H1 (cell line): ENCODE measurements at regions not wholly inside any gene's neighbourhood (a gene's known extent, or its start where the extent isn't known, plus 50 kb on each side); places are given as distances from the start of the nearest gene placed in this dataset.

Experiments
- CTCF ChIA-PET: fragments of 300-600 bp; sonication (Branson Sonifier 250); formaldehyde crosslinking; loops from one replicate; lab custom pipeline; 2021; ENCODE audit not compliant: partially characterized antibody; lab: Charles Lee
- POLR2A ChIA-PET: fragments of 300-600 bp; sonication (Branson Sonifier 250); formaldehyde crosslinking; loops from one replicate; lab custom pipeline; 2021; ENCODE audit warnings: inconsistent platforms; ENCODE audit not compliant: partially characterized antibody; lab: Charles Lee
- DNase-seq, 2 experiments: peaks; one replicate each; pipeline versions ENCODE4 v3.0.0 to v3.0.0-alpha.2; 2010 to 2022; ENCODE audit warnings: low spot score in 2 of 2, low read depth in 1 of 2, mixed read lengths in 1 of 2
- FAIRE-seq: peaks from 2 replicates; lab custom pipeline; 2011; peaks lifted over from hg19 to GRCh38; lab: Jason Lieb, UNC
- H2AFZ ChIP-seq: 2 replicates; pipeline ENCODE4 v1.8.1; 2012; ENCODE audit warnings: low read length, inconsistent platforms
- H2AK5ac ChIP-seq: 2 replicates; pipeline ENCODE4 v1.6.1; 2013; ENCODE audit warnings: low read depth, low read length
- H2BK120ac ChIP-seq: replicated peaks from 2 replicates; pipeline ENCODE3; 2013; ENCODE audit warnings: low read depth, low read length, inconsistent platforms
- H2BK12ac ChIP-seq: 2 replicates; pipeline ENCODE4 v1.6.1; 2013; ENCODE audit warnings: low read depth, low read length
- H2BK15ac ChIP-seq: 2 replicates; pipeline ENCODE4 v1.6.1; 2013; ENCODE audit warnings: low read length
- H2BK20ac ChIP-seq: 2 replicates; pipeline ENCODE4 v1.6.1; 2013; ENCODE audit warnings: low read length
- H2BK5ac ChIP-seq: 2 replicates; pipeline ENCODE4 v1.6.1; 2013; ENCODE audit warnings: low read depth, low read length
- H3K14ac ChIP-seq: 2 replicates; pipeline ENCODE4 v1.6.1; 2013; ENCODE audit warnings: inconsistent platforms; ENCODE audit not compliant: insufficient read length
- H3K18ac ChIP-seq: 2 replicates; pipeline ENCODE4 v1.6.1; 2013; ENCODE audit warnings: low read length; ENCODE audit errors: extremely low read depth
- H3K23ac ChIP-seq: 2 replicates; pipeline ENCODE4 v1.6.1; 2013; ENCODE audit warnings: inconsistent platforms; ENCODE audit not compliant: insufficient read length
- H3K23me2 ChIP-seq: 2 replicates; pipeline ENCODE4 v1.6.1; 2013; ENCODE audit warnings: low read depth, low read length
- H3K27ac ChIP-seq: 2 replicates; pipeline ENCODE4 v1.6.1; 2011; ENCODE audit warnings: low read depth, low read length, inconsistent platforms
- H3K27me3 ChIP-seq, 4 experiments: replicated peaks in 1 of 4; 1 replicate in 1 of 4; 2 replicates in 3 of 4; pipeline versions ENCODE4 v1.6.1 to v1.8.1; 2011 to 2013; ENCODE audit warnings: low read length in 3 of 4, mild to moderate bottlenecking in 3 of 4, inconsistent platforms in 2 of 4, mixed read lengths in 2 of 4, moderate library complexity in 1 of 4; ENCODE audit not compliant: control insufficient read depth in 3 of 4, insufficient read depth in 3 of 4; ENCODE audit errors: extremely low read depth in 1 of 4
- H3K36me3 ChIP-seq, 4 experiments: 2 replicates each; pipeline versions ENCODE4 v1.6.1 to v1.8.1; 2011 to 2013; ENCODE audit warnings: mild to moderate bottlenecking in 4 of 4, low read length in 3 of 4, moderate library complexity in 2 of 4, control low read depth in 1 of 4, inconsistent platforms in 1 of 4; ENCODE audit not compliant: insufficient read depth in 4 of 4, control insufficient read depth in 2 of 4
- H3K4ac ChIP-seq: replicated peaks from 2 replicates; pipeline ENCODE3; 2013; ENCODE audit warnings: low read length, low read depth, mixed read lengths, inconsistent platforms; ENCODE audit not compliant: insufficient read length
- H3K4me1 ChIP-seq, 4 experiments: replicated peaks in 1 of 4; 1 replicate in 1 of 4; 2 replicates in 3 of 4; pipeline versions ENCODE4 v1.6.1 to v1.8.1; 2011 to 2013; ENCODE audit warnings: low read length in 3 of 4, inconsistent platforms in 2 of 4, mixed read lengths in 1 of 4; ENCODE audit not compliant: insufficient read depth in 4 of 4, control insufficient read depth in 3 of 4
- H3K4me2 ChIP-seq, 2 experiments: 2 replicates each; pipeline versions ENCODE4 v1.6.1 to v1.8.1; 2011 to 2013; ENCODE audit warnings: low read depth in 2 of 2, low read length in 2 of 2, control low read depth in 1 of 2, inconsistent platforms in 1 of 2, mild to moderate bottlenecking in 1 of 2; ENCODE audit not compliant: insufficient read depth in 1 of 2
- H3K4me3 ChIP-seq, 4 experiments: fragments of 200-600, 300-600 bp in 1 of 4; sonication (generic), shearing (Covaris generic), sonication (Bioruptor Twin) in 1 of 4; 2 replicates each; pipeline versions ENCODE4 v1.5.1 to v1.8.1; 2011 to 2016; ENCODE audit warnings: low read length in 4 of 4, low read depth in 3 of 4, control low read depth in 2 of 4, inconsistent platforms in 2 of 4, mild to moderate bottlenecking in 2 of 4, mixed read lengths in 1 of 4, moderate library complexity in 1 of 4; ENCODE audit not compliant: insufficient read depth in 2 of 4; ENCODE audit errors: extremely low read depth in 1 of 4
- H3K56ac ChIP-seq: replicated peaks from 2 replicates; pipeline ENCODE3; 2013; ENCODE audit warnings: low read depth, mild to moderate bottlenecking, mixed read lengths, low read length, inconsistent platforms; ENCODE audit not compliant: insufficient read length
- H3K79me1 ChIP-seq: 2 replicates; pipeline ENCODE4 v1.6.1; 2013; ENCODE audit warnings: low read depth, low read length, control low read depth
- H3K79me2 ChIP-seq, 2 experiments: 2 replicates each; pipeline versions ENCODE4 v1.6.1 to v1.8.1; 2012 to 2013; ENCODE audit warnings: low read length in 2 of 2, mild to moderate bottlenecking in 2 of 2, inconsistent platforms in 1 of 2; ENCODE audit not compliant: insufficient read depth in 2 of 2, control insufficient read depth in 1 of 2
- H3K9ac ChIP-seq, 4 experiments: replicated peaks in 1 of 4; 1 replicate in 1 of 4; 2 replicates in 3 of 4; pipeline versions ENCODE4 v1.6.1 to v1.8.1; 2011 to 2013; ENCODE audit warnings: low read depth in 3 of 4, low read length in 3 of 4, control low read depth in 2 of 4, mild to moderate bottlenecking in 2 of 4, moderate library complexity in 2 of 4, inconsistent platforms in 1 of 4; ENCODE audit errors: extremely low read depth in 1 of 4
- H3K9me3 ChIP-seq, 2 experiments: 2 replicates each; pipeline versions ENCODE4 v1.6.1 to v1.8.1; 2012 to 2013; ENCODE audit warnings: mild to moderate bottlenecking in 2 of 2, moderate library complexity in 2 of 2, control low read depth in 1 of 2, inconsistent platforms in 1 of 2, low read depth in 1 of 2, low read length in 1 of 2, mixed read lengths in 1 of 2; ENCODE audit not compliant: insufficient read depth in 2 of 2
- H4K20me1 ChIP-seq, 2 experiments: replicated peaks in 1 of 2; 2 replicates each; pipeline versions ENCODE3 to v1.8.1; 2011 to 2013; ENCODE audit warnings: inconsistent platforms in 2 of 2, low read length in 2 of 2, mild to moderate bottlenecking in 1 of 2; ENCODE audit not compliant: insufficient read depth in 2 of 2, control insufficient read depth in 1 of 2
- H4K5ac ChIP-seq: 2 replicates; pipeline ENCODE4 v1.6.1; 2013; ENCODE audit warnings: low read length, low read depth, mixed read lengths, inconsistent platforms; ENCODE audit not compliant: insufficient read length
- H4K8ac ChIP-seq: 2 replicates; pipeline ENCODE4 v1.8.0; 2013; ENCODE audit warnings: mild to moderate bottlenecking, moderate library complexity, low read length, inconsistent platforms; ENCODE audit not compliant: insufficient read depth; ENCODE audit errors: extremely low read depth
- H4K91ac ChIP-seq: replicated peaks from 2 replicates; pipeline ENCODE3; 2013; ENCODE audit warnings: low read length, mixed read lengths, inconsistent platforms; ENCODE audit not compliant: insufficient read length
- SP4 ChIP-seq: IDR thresholded peaks from 2 replicates; pipeline ENCODE4 v1.6.1; 2012; ENCODE audit warnings: low read length, inconsistent platforms
- WGBS, 2 experiments: shearing (Covaris generic) in 1 of 2; methylation state at CpG; one replicate each; pipeline versions ENCODE4 v1.1.6 to v1.1.7; 2013 to 2015; ENCODE audit warnings: low lambda C conversion rate in 2 of 2, mixed read lengths in 2 of 2, inconsistent platforms in 1 of 2, low coverage in 1 of 2, missing lambda C conversion rate in 1 of 2; ENCODE audit not compliant: insufficient replicate concordance in 2 of 2, insufficient coverage in 1 of 2, insufficient read length in 1 of 2; ENCODE audit errors: extremely low coverage in 1 of 2, missing lambda C conversion rate in 1 of 2; 5-methylcytosine and 5-hydroxymethylcytosine counted together

GRCh38 chr18:71989616-71990015 lies 554.5 kb downstream of the CBLN2 start:
- H3K4me3 ChIP-seq = no peak overlapping the region
- H3K56ac ChIP-seq = no peak overlapping the region
- no peaks in the 10 kb centered on the region for H3K23me2 ChIP-seq
- H3K4me2 ChIP-seq = no peak overlapping the region
- H4K8ac ChIP-seq = no peak overlapping the region
- H3K9me3 ChIP-seq = peaks cover 37 to 46% of the 10 kb centered on the region in 2 experiments
- no peaks in the 10 kb centered on the region for H3K79me2 ChIP-seq
- H2BK5ac ChIP-seq = no peak overlapping the region
- no peaks in the 10 kb centered on the region for H3K27me3 ChIP-seq
- no peak overlapping the region for H2BK12ac ChIP-seq
- no peaks in the 10 kb centered on the region for H4K20me1 ChIP-seq
- WGBS, 2 experiments = 44% methylated on average over 1 of the region's 1 CpG; no CpG with 5 or more reads in 1 of the 2 experiments
- H3K36me3 ChIP-seq = no peaks in the 10 kb centered on the region
- H4K91ac ChIP-seq = no peak overlapping the region
- no peak for DNase-seq
- ChIA-PET POLR2A (no interaction called here), CTCF (no interaction called here)
- no peak for FAIRE-seq
- no peak overlapping the region for H2BK120ac ChIP-seq
- H2BK20ac ChIP-seq = no peak overlapping the region
- H3K18ac ChIP-seq = no peak overlapping the region
- H3K14ac ChIP-seq = no peak overlapping the region
- H3K23ac ChIP-seq = no peak overlapping the region
- no peak for TF ChIP-seq SP4
- H3K4me1 ChIP-seq = no peaks in the 10 kb centered on the region
- no peak overlapping the region for H2BK15ac ChIP-seq
- no peak overlapping the region for H3K9ac ChIP-seq
- no peaks in the 10 kb centered on the region for H3K79me1 ChIP-seq
- no peak overlapping the region for H3K27ac ChIP-seq
- H3K4ac ChIP-seq = no peak overlapping the region
- no peak overlapping the region for H2AFZ ChIP-seq
- no peak overlapping the region for H2AK5ac ChIP-seq
- H4K5ac ChIP-seq = no peak overlapping the region
